ENCODE measurements at regions not wholly inside any gene's neighbourhood (a gene's known extent, or its start where the extent isn't known, plus 50 kb on each side); places are given as distances from the start of the nearest gene placed in this dataset.
"Not testable (repeated sequence)": the region's sequence is repeated elsewhere in the genome, so short reads cannot be mapped to it uniquely, and the experiment has no call there.

DNA sequence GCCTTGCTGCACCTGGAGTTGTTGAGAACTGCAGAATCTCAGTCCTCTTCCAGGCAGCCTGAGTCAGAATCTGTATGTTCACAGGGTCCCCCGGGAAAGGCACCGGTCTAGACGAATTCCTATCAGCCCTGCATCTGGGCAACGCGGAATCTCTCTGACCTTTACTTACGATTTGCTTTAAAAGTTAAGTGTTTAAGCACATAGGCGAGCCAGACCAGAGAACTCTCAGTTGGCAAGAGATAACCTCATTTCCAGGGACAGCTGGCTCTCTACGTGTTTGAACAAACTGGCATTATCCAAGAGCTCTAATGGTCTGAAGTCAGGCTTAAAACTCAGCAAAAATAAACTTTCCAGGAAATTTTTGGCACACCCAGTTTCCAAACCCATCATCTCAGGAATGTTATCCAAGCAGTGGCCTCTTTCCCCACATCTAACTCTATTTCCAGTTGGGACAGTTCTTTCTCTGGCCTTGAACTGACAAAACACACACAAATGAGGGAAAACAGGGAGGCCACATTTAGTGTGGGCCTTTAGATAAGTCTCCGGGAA is 53.4 kb downstream of the HES1 start:
- no peak for DNase-seq

GRCh38 chr3:194191850-194192249 is 55.9 kb downstream of the HES1 start:
- not testable (repeated sequence) for DNase-seq

DNA sequence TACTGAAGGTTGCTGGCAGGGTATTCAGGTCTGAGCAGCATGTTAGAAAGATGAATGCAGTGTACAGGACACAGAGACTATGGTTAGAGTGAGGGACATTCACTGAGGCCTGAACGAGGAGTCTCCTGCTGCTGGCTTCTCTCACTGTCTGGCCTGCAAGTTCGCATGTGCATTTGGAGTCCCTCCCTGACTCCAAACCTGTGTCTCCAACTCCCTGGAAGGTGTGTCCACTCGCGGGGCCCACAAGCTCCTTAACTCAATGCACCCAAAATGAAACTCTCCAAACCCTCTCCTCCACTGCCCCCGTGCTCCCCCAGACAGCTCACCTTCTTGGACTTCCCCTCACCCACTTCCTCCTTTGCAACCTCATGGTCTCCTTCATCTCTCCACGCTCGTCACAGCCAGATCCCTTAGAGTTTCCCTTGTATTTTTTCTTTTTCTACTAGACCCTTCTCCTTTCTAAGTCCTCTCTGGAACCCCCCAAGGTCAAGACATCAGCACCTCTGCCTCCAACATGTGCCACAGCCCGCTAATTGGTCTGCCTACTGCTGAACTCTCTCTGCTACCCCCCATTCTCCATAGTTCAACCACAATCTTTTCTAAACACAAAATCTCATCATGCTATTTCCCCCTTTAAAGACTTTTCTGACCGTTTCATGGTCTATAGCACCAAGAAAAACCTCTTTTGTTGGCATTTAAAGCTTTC is 58.3 kb downstream of the HES1 start:
- no peak for DNase-seq

- no peak for DNase-seq
Measured at GRCh38 chr3:194194757-194195085, 58.8 kb downstream of the HES1 start.

- DNase-seq = no peak
Measured at GRCh38 chr3:194195611-194196010, 59.7 kb downstream of the HES1 start.

DNA sequence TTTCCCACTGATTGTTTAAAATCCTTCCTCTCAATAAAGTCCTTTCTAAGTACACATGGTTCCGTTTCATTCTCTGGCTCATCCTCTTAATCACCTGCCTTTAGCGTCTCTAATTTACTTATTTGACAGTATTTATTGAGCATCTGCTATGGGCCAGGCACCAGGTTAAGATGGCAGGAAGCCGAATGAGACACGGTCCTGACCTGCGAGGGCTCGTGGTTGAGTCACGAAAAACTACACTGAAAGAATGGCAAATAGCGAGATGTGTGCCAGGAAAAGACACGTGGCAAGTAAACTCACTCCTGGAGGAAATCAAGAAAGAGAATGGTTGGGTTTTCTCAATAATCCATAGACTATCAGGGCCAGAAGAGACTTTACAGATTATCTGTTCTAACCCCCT is 60.9 kb downstream of the HES1 start:
- no peak for DNase-seq

GRCh38 chr3:194197396-194197960 is 61.5 kb downstream of the HES1 start:
- DNase-seq = no peak

GRCh38 chr3:194197981-194198695 is 62.2 kb downstream of the HES1 start:
- no peak for DNase-seq

DNA sequence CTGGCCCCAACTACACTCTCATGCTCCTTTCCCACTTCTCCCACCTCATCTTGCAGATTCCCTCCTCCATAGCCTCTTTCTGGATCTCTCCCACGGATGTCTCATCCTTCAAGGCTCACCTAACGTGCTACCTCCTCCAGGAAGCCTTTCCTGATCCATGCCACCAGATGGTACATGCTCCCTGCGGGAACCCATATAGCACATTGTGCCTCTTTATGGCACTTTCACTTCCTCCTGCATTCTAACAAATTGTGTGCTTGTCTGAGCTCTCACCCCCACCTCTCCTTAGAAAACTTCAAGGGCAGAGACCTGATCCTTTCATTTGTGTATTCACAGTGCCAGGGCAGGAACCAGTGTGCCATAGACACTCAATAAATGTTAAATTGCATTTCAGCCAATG is 63.0 kb downstream of the HES1 start:
- DNase-seq = no peak

DNA sequence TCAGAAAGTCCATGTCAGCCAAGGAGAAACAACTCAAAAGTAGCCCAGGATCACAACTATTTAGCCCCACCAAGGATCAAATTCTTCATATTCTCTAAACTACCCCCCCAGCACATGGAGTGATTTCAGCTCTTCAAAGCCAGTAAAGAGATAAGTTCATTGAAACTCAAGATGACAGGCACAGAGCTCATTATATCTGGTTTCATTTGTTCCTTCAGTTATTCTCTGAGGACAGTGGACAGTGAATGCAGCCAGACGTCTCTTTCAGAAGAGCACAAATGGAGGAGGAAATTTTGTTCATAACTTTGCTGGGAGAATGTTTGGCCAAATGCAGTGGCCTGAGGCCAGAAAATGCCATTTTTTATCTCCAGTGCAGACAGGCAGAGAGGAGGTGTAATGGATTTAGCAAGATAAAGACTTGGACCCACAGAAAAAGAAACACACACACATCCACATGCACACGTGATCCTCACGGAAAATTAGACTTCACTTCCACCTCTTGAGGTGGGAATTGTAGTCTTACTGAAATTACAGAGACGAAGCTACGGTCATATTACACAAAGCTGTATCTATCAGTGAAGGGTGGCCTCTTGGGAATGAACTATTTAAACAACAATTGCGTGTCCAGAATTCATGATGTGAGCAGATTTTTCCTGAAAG is 64.6 kb downstream of the HES1 start:
- DNase-seq = no peak

GRCh38 chr3:194201953-194202666 is 66.2 kb downstream of the HES1 start:
- no peak for DNase-seq

DNA sequence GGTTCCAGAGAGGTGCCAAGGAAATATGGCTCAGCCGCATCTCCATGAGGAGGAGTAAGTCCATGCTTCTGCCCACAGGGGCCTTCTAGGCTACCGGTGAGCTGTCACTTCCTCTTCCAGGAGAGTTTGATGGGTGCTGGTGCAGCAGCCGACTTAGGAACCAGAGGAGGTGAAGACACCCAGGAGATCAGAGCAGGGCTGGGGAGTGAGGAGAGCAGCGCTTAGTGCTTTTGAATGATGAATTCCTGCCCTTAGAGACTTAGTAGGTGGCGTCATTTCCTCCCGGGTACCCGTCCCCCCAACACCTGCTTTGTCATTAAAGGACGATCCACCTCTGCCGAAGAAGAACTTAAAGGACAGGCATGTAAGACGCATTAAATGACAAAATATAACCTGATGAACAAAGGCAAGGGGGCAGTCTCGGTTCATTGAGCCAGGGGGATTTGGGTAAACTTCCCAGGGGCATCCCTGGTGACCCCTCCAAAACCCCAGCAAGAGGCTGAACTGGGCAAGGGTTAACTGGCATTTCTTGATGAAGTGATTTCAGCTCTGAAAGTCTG is 67.6 kb downstream of the HES1 start:
- DNase-seq = no peak

DNA sequence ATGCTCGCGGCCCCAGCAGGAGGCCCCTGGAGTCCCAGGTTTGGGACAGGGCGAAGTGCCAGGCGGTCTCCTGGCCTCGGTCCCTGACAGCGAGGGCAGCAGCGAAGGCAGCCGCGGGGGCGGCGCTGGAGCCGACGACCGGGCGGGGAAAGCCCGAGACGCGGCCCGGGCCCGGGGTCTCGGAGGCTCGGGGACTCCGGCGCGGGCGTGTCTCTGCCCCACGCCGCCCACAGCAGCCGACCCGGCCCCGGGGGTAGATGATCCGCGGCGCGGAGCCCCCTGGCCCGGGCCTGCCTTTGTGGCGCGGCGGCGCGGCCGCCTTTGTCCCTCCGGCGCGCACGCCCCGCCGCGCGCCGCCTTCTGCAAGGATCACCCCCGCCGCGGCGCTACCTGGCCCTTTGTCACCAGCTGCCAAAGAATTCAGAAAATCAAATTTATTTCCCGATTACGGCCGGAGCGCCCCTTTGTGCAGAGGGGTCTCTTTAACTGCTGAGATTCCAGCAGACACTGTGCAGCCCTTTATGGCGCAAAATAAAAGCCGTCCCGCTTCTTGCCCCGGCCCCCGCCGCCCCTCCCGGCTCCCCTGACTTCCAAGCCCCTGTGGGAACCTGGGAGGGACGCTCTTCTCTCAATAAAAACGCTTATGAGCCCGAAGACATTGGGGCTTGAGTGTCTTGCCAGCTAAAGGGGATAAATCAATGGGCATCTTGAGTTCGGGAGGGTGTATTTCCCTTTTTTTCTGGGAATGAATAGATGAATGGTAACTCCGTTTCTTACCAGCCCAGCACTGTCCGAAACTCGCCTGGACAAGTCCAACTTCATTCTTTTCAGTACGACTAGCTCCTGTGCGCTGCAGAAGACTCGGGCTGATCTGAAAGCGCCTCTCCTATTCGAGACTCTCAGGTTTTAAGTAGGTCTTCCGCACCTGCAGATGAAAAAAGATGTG is 68.4 kb downstream of the HES1 start:
- DNase-seq = no peak

DNA sequence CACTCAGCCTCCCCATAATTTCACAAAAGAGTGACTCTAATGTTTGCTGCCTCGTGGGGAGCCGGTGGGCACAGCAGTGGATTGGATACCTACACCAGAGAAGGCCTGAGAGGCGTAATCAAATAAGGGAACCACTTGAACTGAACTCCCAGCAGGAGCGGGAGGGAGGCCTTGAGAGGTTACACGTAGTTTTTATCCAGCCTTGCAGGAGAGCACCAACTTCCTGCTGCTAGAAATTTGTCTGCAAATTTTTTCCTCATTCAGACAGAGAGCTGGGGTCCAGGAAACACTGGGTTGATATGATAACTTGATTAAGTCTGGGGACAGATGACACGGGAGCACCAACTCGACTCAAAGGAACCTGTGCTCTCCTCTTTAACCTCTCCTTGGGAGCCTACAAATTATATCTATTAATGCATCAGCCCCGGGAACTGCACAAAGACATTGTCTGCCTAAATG is 69.8 kb downstream of the HES1 start:
- DNase-seq = peak; percentile 63

- DNase-seq = no peak
Measured at GRCh38 chr3:194206320-194206719, 70.4 kb downstream of the HES1 start.

GRCh38 chr3:194208709-194209108 is 72.8 kb downstream of the HES1 start:
- DNase-seq = no peak

DNA sequence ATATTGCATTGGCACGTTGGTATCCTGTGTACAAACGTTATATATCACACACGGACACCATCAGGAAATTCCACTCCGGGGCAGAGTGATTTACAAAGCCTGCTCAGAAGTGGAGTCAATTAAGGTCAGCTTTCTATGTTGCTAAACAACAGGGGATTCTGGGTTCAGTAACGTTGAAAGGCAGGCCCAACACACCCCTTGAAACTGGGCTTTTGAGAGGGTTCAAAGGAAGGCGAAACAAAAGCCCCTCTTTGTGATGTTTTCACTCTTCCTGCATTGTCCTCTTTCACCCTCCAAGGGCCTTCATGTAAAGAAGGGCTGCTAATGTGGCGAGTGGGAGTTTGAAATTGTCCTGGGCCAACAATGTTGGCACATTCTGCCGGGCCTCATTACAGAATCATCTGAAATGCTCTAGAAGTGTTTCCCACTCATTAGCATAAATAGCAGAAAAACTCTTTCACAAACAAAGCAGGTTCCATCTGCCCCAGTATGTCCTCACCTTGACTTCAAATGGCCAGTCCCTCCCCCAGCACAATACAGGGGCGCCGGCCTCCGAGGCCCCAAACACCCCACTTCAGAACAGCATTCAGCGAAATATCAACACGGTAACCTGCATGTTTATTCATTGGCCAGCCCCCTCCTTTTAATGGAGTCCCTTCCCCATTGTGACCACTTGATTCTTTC is 76.4 kb downstream of the HES1 start:
- DNase-seq = no peak

- DNase-seq = no peak
Measured at GRCh38 chr3:194212845-194213331, 76.9 kb downstream of the HES1 start.

GRCh38 chr3:194215392-194215791 is 79.4 kb downstream of the HES1 start:
- no peak for DNase-seq

DNA sequence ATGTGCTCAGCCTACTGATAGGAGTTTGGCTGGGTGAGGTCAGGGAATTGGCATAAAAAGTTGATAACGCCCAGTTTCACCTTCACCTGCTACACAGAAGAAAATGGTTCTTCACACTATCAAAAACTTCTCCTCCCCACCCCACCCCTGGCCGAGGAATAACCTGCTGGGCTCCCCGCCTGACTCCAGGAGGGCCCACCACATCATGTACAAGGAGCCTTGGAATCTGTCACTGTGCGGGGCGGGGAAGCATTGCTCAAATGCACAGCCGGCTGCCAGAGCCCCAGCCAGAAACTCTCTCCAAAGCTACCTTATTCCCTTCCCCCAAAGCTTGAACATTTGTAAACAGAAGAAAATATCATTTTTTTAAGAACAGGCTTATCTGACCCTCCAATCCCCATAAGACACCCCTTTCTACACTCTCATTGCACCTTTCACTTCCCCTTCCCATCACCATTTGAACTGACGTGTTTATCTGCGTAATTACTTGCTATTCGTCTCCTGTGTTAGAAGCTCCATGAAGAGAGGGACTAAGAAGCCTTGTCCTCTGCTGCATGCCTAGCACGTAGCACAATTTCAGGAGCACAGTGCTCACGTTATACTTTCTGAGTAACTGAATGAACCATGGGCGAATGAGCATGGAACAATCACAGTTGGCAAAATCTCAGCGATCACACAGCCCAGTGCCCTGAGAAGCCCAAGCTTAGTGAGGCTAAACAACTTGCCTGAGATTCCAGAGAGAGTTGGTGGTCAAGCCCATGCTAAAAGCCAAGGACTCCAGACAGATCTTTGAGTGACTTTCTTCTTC is 82.9 kb downstream of the HES1 start:
- no peak for DNase-seq

Data from KG1 (cell line).